ENCODE measurements at regions not wholly inside any gene's neighbourhood (a gene's known extent, or its start where the extent isn't known, plus 50 kb on each side); places are given as distances from the start of the nearest gene placed in this dataset.

- TF ChIP-seq CTCF (IDR thresholded peaks at IDR 0.05; ENCODE audit: insufficient read depth, low read depth, low read length) (no peak), EZH2 (IDR thresholded peaks at IDR 0.05; ENCODE audit: insufficient read depth, low read length) (no peak)
Measured at GRCh38 chr15:67892559-67893377, 52.9 kb upstream of the RNU6-1 start.

Data from astrocyte (in vitro differentiated cells and primary cell).